ENCODE measurements at regions not wholly inside any gene's neighbourhood (a gene's known extent, or its start where the extent isn't known, plus 50 kb on each side); places are given as distances from the start of the nearest gene placed in this dataset.

GRCh38 chr20:53797085-53797484 lies 203.4 kb upstream of the ZNF217 start:
- Histone ChIP-seq H3K4me1 (ENCODE audit: insufficient read depth, low read length) (no peaks in the 10 kb centered on the region), H3K4me2 (ENCODE audit: insufficient read depth, insufficient read length, low read length) (no peak overlapping the region), H3K18ac (ENCODE audit: insufficient read length, low read depth, low read length) (no peak overlapping the region), H2AFZ (ENCODE audit: low read length) (no peak overlapping the region), H4K5ac (ENCODE audit: insufficient read length, low read depth, low read length) (no peak overlapping the region), H3K56ac (ENCODE audit: insufficient read length, low read depth, low read length) (no peak overlapping the region), H2BK15ac (ENCODE audit: low read depth, low read length) (no peak overlapping the region), H3K9me3 (ENCODE audit: control insufficient read depth, low read depth, low read length) (no peaks in the 10 kb centered on the region), H3K27ac (ENCODE audit: insufficient read length, low read depth, low read length) (no peak overlapping the region), H2BK120ac (ENCODE audit: low read depth, low read length, poor library complexity, severe bottlenecking) (no peak overlapping the region), H4K91ac (ENCODE audit: insufficient read length, low read depth, low read length) (no peak overlapping the region), H3K79me2 (ENCODE audit: insufficient read depth, low read length) (no peaks in the 10 kb centered on the region), H3K9ac (ENCODE audit: extremely low read depth, insufficient read length, low read length) (no peak overlapping the region), H4K8ac (replicated peaks; ENCODE audit: insufficient read length, low read depth, low read length) (no peak overlapping the region), H3T11ph (ENCODE audit: low read length) (no peak overlapping the region), H3K23ac (ENCODE audit: insufficient read length, low read depth, low read length) (no peak overlapping the region), H3K4ac (ENCODE audit: low read depth, low read length) (no peak overlapping the region), H2BK20ac (ENCODE audit: low read depth, low read length, poor library complexity, severe bottlenecking) (no peak overlapping the region), H3K23me2 (ENCODE audit: insufficient read length, low read depth, low read length, poor library complexity, severe bottlenecking) (no peaks in the 10 kb centered on the region), H3K79me1 (ENCODE audit: insufficient read depth, low read depth, low read length, poor library complexity, severe bottlenecking) (no peaks in the 10 kb centered on the region), H2AK5ac (ENCODE audit: insufficient read length, low read length) (no peak overlapping the region), H2BK5ac (ENCODE audit: insufficient read length, low read length) (no peak overlapping the region), H2BK12ac (ENCODE audit: insufficient read length, low read depth, low read length) (no peak overlapping the region), H3K14ac (ENCODE audit: insufficient read depth, low read length) (no peak overlapping the region; the same call in 1 of the 2 replicates), H4K20me1 (ENCODE audit: control insufficient read depth, insufficient read depth, insufficient read length) (no peaks in the 10 kb centered on the region), H3K27me3 (ENCODE audit: insufficient read depth, low read length) (no peaks in the 10 kb centered on the region)
- no peak for DNase-seq
- WGBS (ENCODE audit: extremely low coverage, insufficient read length, low lambda C conversion rate) = no CpG with 5 or more reads among the region's 4 CpGs
- TF ChIP-seq CTCF (conservative IDR thresholded peaks at IDR 0.05) = no peak
- peaks cover 3 to 10% of the 10 kb centered on the region in 2 experiments; a peak in 3 of 4 replicates for H3K4me1 Mint-ChIP-seq
- no peaks in the 10 kb centered on the region for H3K27me3 Mint-ChIP-seq (ENCODE audit: low read depth)
- no peak overlapping the region for H3K4me3 Mint-ChIP-seq
- peaks cover 0 to 5% (median 2%) of the 10 kb centered on the region in 3 experiments; a peak in 4 of 7 replicates for H3K36me3 Mint-ChIP-seq (ENCODE audit: insufficient read depth in 1 of 3, low read depth in 3 of 3)
- no peaks in the 10 kb centered on the region for H3K9me3 Mint-ChIP-seq
- H3K27ac Mint-ChIP-seq = no peak overlapping the region
